A673 (cell line): ENCODE measurements at regions not wholly inside any gene's neighbourhood (a gene's known extent, or its start where the extent isn't known, plus 50 kb on each side); places are given as distances from the start of the nearest gene placed in this dataset.

Experiments
- BruUV-seq: library from RNA; stranded (reverse); fragments of 400-500 nt; replicated peaks from 2 replicates; lab custom pipeline; 2021; lab: Mats Ljungman, UMichigan
- CTCF ChIA-PET: fragments of 300-600 bp; sonication (Branson Sonifier 250); formaldehyde crosslinking; loops from one replicate; lab custom pipeline; 2022; ENCODE audit warnings: antibody characterized with exemption; lab: Charles Lee
- POLR2A ChIA-PET: fragments of 300-600 bp; sonication (Branson Sonifier 250); formaldehyde crosslinking; loops from one replicate; lab custom pipeline; 2022; ENCODE audit warnings: antibody characterized with exemption; ENCODE audit not compliant: low non-redundant PET; lab: Charles Lee
- DNase-seq: peaks from one replicate; pipeline ENCODE4 v3.0.0-alpha.2; 2015; ENCODE audit warnings: low spot score
- H3K27ac ChIP-seq: fragments of 200-600 bp; sonication (generic); 2 replicates; pipeline ENCODE4 v1.5.1; 2016; ENCODE audit warnings: mixed run types, low read depth, mild to moderate bottlenecking, mixed read lengths, antibody characterized with exemption, low read length; ENCODE audit not compliant: poor library complexity, severe bottlenecking
- H3K27me3 ChIP-seq: fragments of 200-600 bp; sonication (generic); replicated peaks from 2 replicates; pipeline ENCODE4 v1.6.1; 2017; ENCODE audit warnings: mixed run types, low read depth, mild to moderate bottlenecking, mixed read lengths, antibody characterized with exemption, low read length; ENCODE audit not compliant: insufficient read depth, poor library complexity
- H3K36me3 ChIP-seq: fragments of 200-600 bp; sonication (generic); 2 replicates; pipeline ENCODE4 v1.6.1; 2016; ENCODE audit warnings: mixed run types, mild to moderate bottlenecking, mixed read lengths, antibody characterized with exemption, low read length; ENCODE audit not compliant: insufficient read depth, poor library complexity, severe bottlenecking
- H3K4me1 ChIP-seq: fragments of 200-600 bp; sonication (generic); 2 replicates; pipeline ENCODE4 v1.6.1; 2017; ENCODE audit warnings: mixed run types, mild to moderate bottlenecking, mixed read lengths, antibody characterized with exemption, low read length; ENCODE audit not compliant: insufficient read depth, poor library complexity, severe bottlenecking
- H3K4me3 ChIP-seq: fragments of 200-600 bp; sonication (generic); 2 replicates; pipeline ENCODE4 v1.5.1; 2016; ENCODE audit warnings: low read depth, mixed run types, mild to moderate bottlenecking, mixed read lengths, low read length; ENCODE audit not compliant: poor library complexity, severe bottlenecking
- H3K9me3 ChIP-seq: fragments of 200-600 bp; sonication (generic); 2 replicates; pipeline ENCODE4 v1.6.1; 2016; ENCODE audit warnings: mixed run types, low read depth, mild to moderate bottlenecking, mixed read lengths, antibody characterized with exemption, low read length; ENCODE audit not compliant: poor library complexity, severe bottlenecking
- EZH2 ChIP-seq: fragments of 200-600 bp; sonication (generic); IDR thresholded peaks from 2 replicates; pipeline ENCODE4 v1.6.1; 2017; ENCODE audit warnings: borderline replicate concordance, low read depth, mild to moderate bottlenecking, mixed read lengths, antibody characterized with exemption, low read length; ENCODE audit not compliant: poor library complexity, severe bottlenecking
- intact Hi-C: fragments of 100-400 bp; cut with micrococcal nuclease; formaldehyde crosslinking; loops from one replicate; pipeline ENCODE4 v1.10.0; 2022; ENCODE audit not compliant: unreplicated experiment
- TF ChIP-seq, protein P1 (sequence below): fragments of 300-800, 200-600 bp; sonication (generic); conservative IDR thresholded peaks from 2 replicates; pipeline ENCODE4 v1.5.1; 2017; ENCODE audit warnings: low read depth, mild to moderate bottlenecking, antibody characterized with exemption, low read length, moderate library complexity, mixed read lengths

DNA sequence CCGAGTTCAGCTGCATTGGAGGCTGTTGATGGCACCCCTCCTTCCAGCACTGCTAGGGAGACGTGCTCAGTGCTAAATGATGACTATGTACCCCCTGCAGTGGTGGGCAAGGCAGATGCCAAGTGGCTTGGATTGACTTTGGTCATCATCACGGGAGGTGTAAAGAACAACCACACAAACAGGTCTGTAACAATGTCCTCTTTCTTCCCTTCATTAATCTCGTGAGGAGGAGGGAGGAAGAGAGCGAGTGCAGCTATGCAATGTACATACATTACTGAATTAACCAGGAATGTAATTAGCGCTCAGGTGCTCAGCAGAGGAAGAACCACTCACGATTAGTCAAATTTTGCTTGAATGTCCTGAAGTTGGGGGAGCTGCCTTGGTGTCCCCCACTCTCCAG is 173.9 kb upstream of the SKOR2 start:
- no TSS peak for BruUV-seq
- CTCF ChIA-PET = no interaction called here
- TF ChIP-seq, protein P1, sequence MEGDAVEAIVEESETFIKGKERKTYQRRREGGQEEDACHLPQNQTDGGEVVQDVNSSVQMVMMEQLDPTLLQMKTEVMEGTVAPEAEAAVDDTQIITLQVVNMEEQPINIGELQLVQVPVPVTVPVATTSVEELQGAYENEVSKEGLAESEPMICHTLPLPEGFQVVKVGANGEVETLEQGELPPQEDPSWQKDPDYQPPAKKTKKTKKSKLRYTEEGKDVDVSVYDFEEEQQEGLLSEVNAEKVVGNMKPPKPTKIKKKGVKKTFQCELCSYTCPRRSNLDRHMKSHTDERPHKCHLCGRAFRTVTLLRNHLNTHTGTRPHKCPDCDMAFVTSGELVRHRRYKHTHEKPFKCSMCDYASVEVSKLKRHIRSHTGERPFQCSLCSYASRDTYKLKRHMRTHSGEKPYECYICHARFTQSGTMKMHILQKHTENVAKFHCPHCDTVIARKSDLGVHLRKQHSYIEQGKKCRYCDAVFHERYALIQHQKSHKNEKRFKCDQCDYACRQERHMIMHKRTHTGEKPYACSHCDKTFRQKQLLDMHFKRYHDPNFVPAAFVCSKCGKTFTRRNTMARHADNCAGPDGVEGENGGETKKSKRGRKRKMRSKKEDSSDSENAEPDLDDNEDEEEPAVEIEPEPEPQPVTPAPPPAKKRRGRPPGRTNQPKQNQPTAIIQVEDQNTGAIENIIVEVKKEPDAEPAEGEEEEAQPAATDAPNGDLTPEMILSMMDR = no peak
- TF ChIP-seq EZH2 = no peak

DNA sequence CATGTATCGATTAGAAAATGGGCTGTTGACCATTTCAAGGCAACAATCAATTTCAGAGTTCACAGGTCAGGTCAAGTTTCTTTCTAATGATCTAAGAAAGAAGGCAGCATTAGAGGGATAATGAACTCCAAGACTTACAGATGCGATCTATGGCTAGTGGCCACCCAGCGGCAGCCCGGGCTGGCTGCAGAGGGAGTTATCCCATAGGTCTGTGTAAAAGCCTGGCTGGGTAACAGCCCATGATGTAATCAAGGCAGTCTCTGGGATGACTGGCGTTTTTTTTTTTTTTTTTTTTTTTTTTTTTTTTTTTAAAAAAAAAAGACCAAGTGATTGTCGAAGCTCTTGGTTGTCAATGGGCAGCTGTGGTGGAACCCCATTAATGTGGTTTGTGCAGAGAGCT is 171.1 kb upstream of the SKOR2 start:
- Histone ChIP-seq H3K4me1 (no peaks in the 10 kb centered on the region), H3K27ac (no peak overlapping the region), H3K36me3 (no peaks in the 10 kb centered on the region), H3K9me3 (no peaks in the 10 kb centered on the region), H3K27me3 (peaks cover 29% of the 10 kb centered on the region), H3K4me3 (no peak overlapping the region)
- BruUV-seq = no TSS peak
- POLR2A ChIA-PET = no interaction called here
- no peak for TF ChIP-seq EZH2
- TF ChIP-seq, protein P1 = no peak
- CTCF ChIA-PET = interaction anchor here (0.6 kb wide), 1 partner anchor 24 kb away, joined by 12 read pairs; no protein-coding TSS in a partner anchor
- peak; percentile 6 for DNase-seq
- intact Hi-C loops = no loop called here

More for the DNA sequence above, 173.9 kb upstream of the SKOR2 start:
- H3K27ac ChIP-seq = no peak overlapping the region
- H3K36me3 ChIP-seq = no peaks in the 10 kb centered on the region
- H3K27me3 ChIP-seq = peaks cover 18% of the 10 kb centered on the region
- no peaks in the 10 kb centered on the region for H3K9me3 ChIP-seq
- H3K4me1 ChIP-seq = no peaks in the 10 kb centered on the region
- POLR2A ChIA-PET = no interaction called here
- no peak overlapping the region for H3K4me3 ChIP-seq
- intact Hi-C loops = no loop called here
- no peak for DNase-seq

DNA sequence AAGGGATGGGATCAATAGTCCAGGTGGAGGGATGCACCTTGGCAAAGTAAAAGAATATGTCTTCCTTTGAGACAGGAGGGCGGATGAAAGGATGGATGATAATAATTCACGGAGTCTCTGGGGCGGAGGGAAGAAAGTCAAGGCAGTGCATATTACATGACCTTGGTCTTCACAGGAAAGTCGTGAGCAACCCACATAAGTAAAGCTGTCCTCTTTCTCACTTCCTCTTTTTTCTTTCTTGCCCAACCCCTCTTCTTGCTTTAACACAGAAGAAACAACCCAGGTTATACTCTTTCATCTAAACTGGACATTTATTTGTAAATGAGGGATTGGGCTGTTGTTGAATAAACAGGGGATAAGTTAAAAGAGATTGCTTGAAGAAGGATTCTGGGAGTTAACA is 168.7 kb upstream of the SKOR2 start:
- Histone ChIP-seq H3K4me1 (no peaks in the 10 kb centered on the region), H3K36me3 (no peaks in the 10 kb centered on the region), H3K27me3 (peaks cover 53% of the 10 kb centered on the region), H3K27ac (no peak overlapping the region), H3K4me3 (no peak overlapping the region), H3K9me3 (no peaks in the 10 kb centered on the region)
- POLR2A ChIA-PET = no interaction called here
- CTCF ChIA-PET = no interaction called here
- BruUV-seq = no TSS peak
- no peak for TF ChIP-seq EZH2
- TF ChIP-seq, protein P1 = no peak
- intact Hi-C loops = no loop called here
- DNase-seq = no peak
